ENCODE measurements at regions not wholly inside any gene's neighbourhood (a gene's known extent, or its start where the extent isn't known, plus 50 kb on each side); places are given as distances from the start of the nearest gene placed in this dataset.

DNA sequence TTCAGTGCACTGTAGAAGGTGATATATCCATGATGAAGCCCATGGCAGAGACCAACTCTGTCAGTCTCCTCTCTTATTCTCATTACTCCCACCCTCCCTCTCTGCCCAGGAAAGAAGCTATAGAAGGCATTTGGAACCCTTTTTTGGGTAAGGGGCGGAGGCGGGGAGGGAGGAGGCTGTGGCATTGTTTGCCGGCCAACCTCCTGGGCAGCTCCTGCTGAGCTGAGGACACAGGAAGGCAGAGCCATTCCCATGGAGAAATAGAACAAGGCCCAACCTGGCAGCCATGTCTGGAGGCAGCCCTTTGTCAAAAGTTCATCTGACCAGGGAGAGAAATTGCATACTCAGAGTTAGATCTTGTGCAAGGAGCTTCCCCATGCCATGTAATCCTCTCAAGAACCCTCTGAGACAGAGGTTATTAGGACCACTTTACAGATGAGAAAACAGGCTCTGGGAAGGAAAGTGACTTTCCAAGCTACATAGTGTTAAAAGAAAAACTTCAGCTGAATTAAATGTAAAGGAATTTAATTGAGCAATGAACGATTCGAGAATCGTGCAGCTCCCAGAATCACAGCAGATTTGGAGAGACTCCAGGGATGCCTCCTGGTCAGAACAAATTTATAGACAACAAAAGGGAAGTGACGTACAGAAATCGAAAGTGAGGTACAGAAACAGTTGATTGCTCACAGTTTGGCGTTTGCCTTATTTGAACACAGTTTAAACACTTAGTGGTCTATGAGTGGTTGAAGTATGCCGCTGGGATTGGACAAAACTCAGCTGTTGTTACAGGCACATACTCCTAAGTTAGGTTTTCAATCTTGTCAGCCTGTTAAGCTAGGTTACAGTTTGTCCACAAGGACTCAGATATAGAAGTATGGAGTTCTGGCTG, 158.6 kb downstream of the MELK start:
- Histone ChIP-seq H3K36me3 (ENCODE audit: control insufficient read depth in 4 of 4, insufficient read depth in 4 of 4, low read length in 4 of 4) (no peaks in the 10 kb centered on the region), H3K27ac (ENCODE audit: low read depth in 1 of 2, low read length in 1 of 2) (no peak overlapping the region), H3K4me3 (no peak overlapping the region), H3K27me3 (ENCODE audit: control insufficient read depth in 3 of 3, insufficient read depth in 3 of 3, low read length in 2 of 3) (no peaks in the 10 kb centered on the region), H3K9ac (ENCODE audit: insufficient read depth in 1 of 2, low read length in 2 of 2) (no peak overlapping the region), H3K4me1 (ENCODE audit: control insufficient read depth in 5 of 5, insufficient read depth in 5 of 5, low read length in 5 of 5) (no peaks in the 10 kb centered on the region), H3K9me3 (ENCODE audit: control insufficient read depth in 4 of 4, insufficient read depth in 3 of 4, low read length in 3 of 4) (peaks cover 0 to 4% (median 0%) of the 10 kb centered on the region in 4 donors)
- ATAC-seq (ENCODE audit: insufficient read depth, low FRiP score): no peak
- no peak for TF ChIP-seq CTCF (IDR thresholded peaks at IDR 0.05; ENCODE audit: control extremely low read depth, extremely low read depth)
- 54 to 67% methylated on average over 10 of the region's 10 CpGs for WGBS, 2 donors
- peak; percentile 49 to 74 (median 66) for DNase-seq

DNA sequence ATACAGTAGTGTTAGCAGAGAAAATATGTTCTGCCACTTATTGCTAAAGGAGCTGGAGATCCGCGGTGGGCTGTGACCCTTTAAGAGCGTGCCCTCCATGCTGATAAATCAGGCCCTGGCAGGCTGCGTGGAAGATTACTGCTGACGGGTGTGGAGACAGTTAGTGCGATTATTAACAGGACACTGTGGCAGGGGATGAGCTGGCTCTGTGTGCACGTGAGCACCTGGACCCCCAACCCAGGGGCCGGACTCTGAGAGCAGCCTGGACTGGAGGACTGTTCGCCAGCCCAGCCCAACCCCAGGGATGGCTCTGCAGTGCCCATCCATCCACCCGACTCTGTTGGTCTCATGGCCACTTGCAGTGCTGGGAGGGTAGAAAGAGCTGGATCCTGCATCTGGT, 162.0 kb downstream of the MELK start:
- TF ChIP-seq CTCF (IDR thresholded peaks at IDR 0.05; ENCODE audit: control extremely low read depth, extremely low read depth): no peak
- DNase-seq (no peak), ATAC-seq (ENCODE audit: insufficient read depth, low FRiP score) (no peak)
- Histone ChIP-seq H3K27me3 (ENCODE audit: control insufficient read depth in 3 of 3, insufficient read depth in 3 of 3, low read length in 2 of 3) (peaks cover 0 to 16% (median 13%) of the 10 kb centered on the region in 3 donors), H3K4me1 (ENCODE audit: control insufficient read depth in 5 of 5, insufficient read depth in 5 of 5, low read length in 5 of 5) (no peaks in the 10 kb centered on the region), H3K4me3 (no peak overlapping the region), H3K36me3 (ENCODE audit: control insufficient read depth in 4 of 4, insufficient read depth in 4 of 4, low read length in 4 of 4) (no peaks in the 10 kb centered on the region), H3K9me3 (ENCODE audit: control insufficient read depth in 4 of 4, insufficient read depth in 3 of 4, low read length in 3 of 4) (peaks cover 0 to 6% (median 0%) of the 10 kb centered on the region in 4 donors), H3K9ac (ENCODE audit: insufficient read depth in 1 of 2, low read length in 2 of 2) (no peak overlapping the region), H3K27ac (ENCODE audit: low read depth in 1 of 2, low read length in 1 of 2) (no peak overlapping the region)
- 62 to 74% methylated on average over 10 of the region's 10 CpGs for WGBS, 2 donors

GRCh38 chr9:36736648-36737047, 164.0 kb downstream of the MELK start:
- DNase-seq (no peak), ATAC-seq (ENCODE audit: insufficient read depth, low FRiP score) (no peak)
- 80 to 90% methylated on average over 5 of the region's 5 CpGs for WGBS, 2 donors
- no peak for TF ChIP-seq CTCF (IDR thresholded peaks at IDR 0.05; ENCODE audit: control extremely low read depth, extremely low read depth)
- Histone ChIP-seq H3K4me3 (no peak overlapping the region), H3K9ac (ENCODE audit: insufficient read depth in 1 of 2, low read length in 2 of 2) (no peak overlapping the region), H3K9me3 (ENCODE audit: control insufficient read depth in 4 of 4, insufficient read depth in 3 of 4, low read length in 3 of 4) (peaks cover 0 to 3% (median 0%) of the 10 kb centered on the region in 4 donors), H3K27me3 (ENCODE audit: control insufficient read depth in 3 of 3, insufficient read depth in 3 of 3, low read length in 2 of 3) (peaks cover 0 to 32% (median 23%) of the 10 kb centered on the region in 3 donors), H3K4me1 (ENCODE audit: control insufficient read depth in 5 of 5, insufficient read depth in 5 of 5, low read length in 5 of 5) (no peaks in the 10 kb centered on the region), H3K36me3 (ENCODE audit: control insufficient read depth in 4 of 4, insufficient read depth in 4 of 4, low read length in 4 of 4) (no peaks in the 10 kb centered on the region), H3K27ac (ENCODE audit: low read depth in 1 of 2, low read length in 1 of 2) (no peak overlapping the region)

Data from lung (tissue), 11 donors.